Skin of body (tissue), 1 donor: ENCODE measurements at regions not wholly inside any gene's neighbourhood (a gene's known extent, or its start where the extent isn't known, plus 50 kb on each side); places are given as distances from the start of the nearest gene placed in this dataset.

ENCODE experiments used
- DNase-seq: peaks from one replicate; lab custom pipeline; 2025; lab: John Stamatoyannopoulos, UW

GRCh38 chr3:34179716-34180115, 381.3 kb downstream of the PDCD6IP start:
- no peak for DNase-seq

GRCh38 chr3:34180532-34180931, 382.1 kb downstream of the PDCD6IP start:
- no peak for DNase-seq

GRCh38 chr3:34183114-34183513, 384.7 kb downstream of the PDCD6IP start:
- DNase-seq: no peak

- DNase-seq: no peak
These were observed 385.3 kb downstream of the PDCD6IP start for GRCh38 chr3:34183611-34184340.

GRCh38 chr3:34185301-34185700, 386.9 kb downstream of the PDCD6IP start:
- no peak for DNase-seq

GRCh38 chr3:34189133-34189532, 390.7 kb downstream of the PDCD6IP start:
- no peak for DNase-seq

GRCh38 chr3:34196914-34197313, 398.5 kb downstream of the PDCD6IP start:
- DNase-seq: no peak

- no peak for DNase-seq
These were observed 399.9 kb downstream of the PDCD6IP start for GRCh38 chr3:34198309-34198708.

- no peak for DNase-seq
These were observed 402.1 kb downstream of the PDCD6IP start for GRCh38 chr3:34200576-34200975.

GRCh38 chr3:34202975-34203374, 404.5 kb downstream of the PDCD6IP start:
- DNase-seq: no peak

GRCh38 chr3:34203386-34203785, 405.0 kb downstream of the PDCD6IP start:
- no peak for DNase-seq

- no peak for DNase-seq
These were observed 408.6 kb downstream of the PDCD6IP start for GRCh38 chr3:34207002-34207401.

- no peak for DNase-seq
These were observed 409.4 kb downstream of the PDCD6IP start for GRCh38 chr3:34207806-34208205.

- no peak for DNase-seq
These were observed 413.7 kb downstream of the PDCD6IP start for GRCh38 chr3:34212175-34212574.

GRCh38 chr3:34212656-34213055, 414.2 kb downstream of the PDCD6IP start:
- DNase-seq: peak; percentile 7

- DNase-seq: no peak
These were observed 415.0 kb downstream of the PDCD6IP start for GRCh38 chr3:34213478-34213877.

GRCh38 chr3:34216711-34217335, 418.4 kb downstream of the PDCD6IP start:
- no peak for DNase-seq

- no peak for DNase-seq
These were observed 420.4 kb downstream of the PDCD6IP start for GRCh38 chr3:34218706-34219385.

- no peak for DNase-seq
These were observed 421.1 kb downstream of the PDCD6IP start for GRCh38 chr3:34219556-34219955.

GRCh38 chr3:34225821-34226366, 427.5 kb downstream of the PDCD6IP start:
- DNase-seq: no peak

- no peak for DNase-seq
These were observed 431.4 kb downstream of the PDCD6IP start for GRCh38 chr3:34229876-34230275.

GRCh38 chr3:34235096-34235495, 436.7 kb downstream of the PDCD6IP start:
- no peak for DNase-seq
